ENCODE measurements at regions not wholly inside any gene's neighbourhood (a gene's known extent, or its start where the extent isn't known, plus 50 kb on each side); places are given as distances from the start of the nearest gene placed in this dataset.
A peak's percentile ranks its signal among the peaks of the same experiment; 100 is the strongest.

DNA sequence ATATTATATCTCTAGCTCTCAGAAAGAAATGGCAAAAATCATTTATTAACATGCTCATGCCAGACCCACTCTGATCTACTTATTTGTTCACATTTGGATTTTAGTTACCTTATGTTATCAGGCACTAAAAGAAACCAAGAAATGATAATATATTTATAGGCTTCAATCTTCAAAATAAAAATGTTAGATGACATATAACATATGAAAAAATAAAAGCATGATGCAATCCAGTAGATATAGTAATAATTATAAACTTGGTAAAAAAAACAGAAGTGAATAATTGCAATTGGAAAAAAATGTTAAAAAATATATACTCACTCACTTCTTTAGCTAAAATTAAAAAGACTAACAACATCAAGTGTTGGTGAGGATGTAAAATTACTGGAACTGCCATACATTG, 248.3 kb upstream of the VRK2 start:
- no peak for DNase-seq

DNA sequence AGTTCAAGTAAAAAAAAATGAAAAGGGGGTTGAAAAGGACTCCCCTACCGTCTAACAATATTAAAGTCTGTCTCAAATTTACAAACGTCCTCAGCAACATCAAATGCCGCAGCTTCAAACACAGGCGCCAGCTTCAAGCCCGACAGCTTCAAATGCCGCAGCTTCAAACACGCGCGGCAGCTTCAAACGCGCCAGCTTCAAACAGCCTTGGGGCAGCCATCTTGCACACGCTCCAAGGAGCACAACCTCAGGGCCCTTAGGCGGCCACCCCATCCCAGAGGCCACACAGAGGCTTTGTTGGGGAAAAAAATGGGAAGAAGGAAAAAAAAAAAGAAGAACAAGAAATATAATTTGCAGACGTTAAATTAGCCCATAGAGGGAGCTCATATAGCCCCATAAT, 244.4 kb upstream of the VRK2 start:
- DNase-seq = no peak

DNA sequence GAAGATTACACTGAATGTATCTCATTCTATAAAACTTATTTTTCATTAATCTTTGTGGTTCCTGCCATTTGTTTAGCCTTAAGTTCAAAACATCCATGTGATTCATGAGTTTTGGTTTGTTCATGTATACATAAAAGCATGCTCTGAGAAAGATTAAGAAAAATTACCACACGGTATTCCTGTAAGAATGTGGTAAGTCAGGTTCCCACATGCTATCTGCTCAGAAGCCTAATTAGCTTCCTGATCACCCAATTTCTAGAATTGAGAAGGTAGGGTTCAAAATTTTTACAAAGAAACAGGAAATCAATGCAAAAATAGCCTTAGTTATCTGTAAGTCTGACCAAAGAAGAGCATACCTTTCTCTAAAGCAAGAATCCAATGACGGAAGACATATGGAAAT, 241.6 kb upstream of the VRK2 start:
- no peak for DNase-seq

DNA sequence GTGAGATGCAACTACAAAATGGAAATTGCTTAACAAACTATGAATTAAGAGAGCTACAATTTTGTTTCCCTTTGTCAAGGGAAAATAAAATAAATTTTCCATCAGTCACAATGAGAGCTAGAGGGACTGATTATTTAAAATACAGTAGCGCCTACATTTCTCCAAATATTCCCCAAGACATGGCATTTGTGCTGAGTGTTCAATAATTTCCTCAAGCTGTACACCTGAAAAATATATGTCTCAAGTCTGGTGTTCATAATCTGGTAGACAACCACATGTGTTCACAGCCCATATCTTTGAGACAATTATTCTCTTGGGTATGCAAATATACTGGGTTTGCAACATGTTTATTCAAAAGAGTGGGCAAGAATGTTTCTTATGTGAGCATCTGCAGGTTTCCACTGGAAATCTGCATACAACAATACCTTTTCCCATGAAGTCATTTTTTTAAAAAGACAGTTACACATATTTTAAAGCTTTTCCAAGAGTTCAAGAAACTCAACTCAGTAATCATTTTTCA, 240.1 kb upstream of the VRK2 start:
- no peak for DNase-seq

DNA sequence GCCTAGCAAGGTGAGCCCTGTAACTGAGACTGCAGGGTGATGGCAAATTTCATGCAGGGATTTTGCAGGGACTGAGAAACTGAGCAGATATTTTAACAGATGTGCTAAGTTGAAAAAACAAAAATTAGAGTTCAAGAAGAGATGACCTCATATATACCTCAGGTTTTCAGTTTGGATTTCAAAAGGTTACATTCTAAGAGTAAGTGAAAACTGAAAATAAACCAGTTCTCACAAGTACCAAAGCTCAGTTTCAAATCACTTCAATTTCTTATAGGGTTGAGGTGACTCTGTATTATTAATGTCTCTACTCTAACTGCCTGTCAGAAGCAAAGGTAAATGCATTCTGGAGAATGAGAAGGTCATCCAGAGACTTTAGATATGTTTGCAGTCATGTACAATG, 237.4 kb upstream of the VRK2 start:
- DNase-seq = no peak

DNA sequence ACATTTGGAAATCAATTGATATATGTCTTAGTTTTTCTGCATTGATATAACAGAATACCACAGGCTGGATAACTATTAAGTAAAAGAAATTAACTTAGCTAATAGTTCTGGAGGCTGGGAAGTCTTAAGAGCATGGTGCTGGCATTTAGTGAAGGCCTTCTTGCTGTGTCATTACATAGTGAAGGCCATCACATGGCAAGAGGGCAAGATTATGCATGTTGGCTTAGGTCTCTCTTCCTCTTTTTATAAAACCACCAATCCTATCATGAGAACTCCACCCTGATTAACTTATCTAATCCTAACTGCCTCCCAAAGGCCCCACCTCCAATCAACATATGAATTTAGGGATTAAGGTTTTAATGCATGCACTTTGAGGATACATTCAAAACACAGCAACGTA, 225.5 kb upstream of the VRK2 start:
- DNase-seq = no peak

DNA sequence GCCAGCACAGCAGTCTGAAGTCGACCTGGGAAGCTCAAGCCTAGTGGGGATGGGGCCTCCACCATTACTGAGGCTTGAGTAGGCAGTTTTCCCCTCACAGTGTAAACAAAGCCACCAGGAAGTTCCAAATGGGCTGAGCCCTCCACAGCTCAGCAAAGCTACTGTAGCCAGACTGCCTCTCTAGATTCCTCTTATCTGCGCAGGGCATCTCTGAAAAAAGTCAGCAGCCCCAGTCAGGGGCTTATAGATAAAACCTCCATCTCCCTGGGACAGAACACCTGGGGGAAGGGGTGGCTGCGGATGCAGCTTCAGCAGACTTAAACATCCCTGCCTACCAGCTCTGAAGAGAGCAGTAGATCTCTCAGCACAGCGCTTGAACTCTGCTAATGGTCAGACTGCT, 218.4 kb upstream of the VRK2 start:
- DNase-seq = no peak

DNA sequence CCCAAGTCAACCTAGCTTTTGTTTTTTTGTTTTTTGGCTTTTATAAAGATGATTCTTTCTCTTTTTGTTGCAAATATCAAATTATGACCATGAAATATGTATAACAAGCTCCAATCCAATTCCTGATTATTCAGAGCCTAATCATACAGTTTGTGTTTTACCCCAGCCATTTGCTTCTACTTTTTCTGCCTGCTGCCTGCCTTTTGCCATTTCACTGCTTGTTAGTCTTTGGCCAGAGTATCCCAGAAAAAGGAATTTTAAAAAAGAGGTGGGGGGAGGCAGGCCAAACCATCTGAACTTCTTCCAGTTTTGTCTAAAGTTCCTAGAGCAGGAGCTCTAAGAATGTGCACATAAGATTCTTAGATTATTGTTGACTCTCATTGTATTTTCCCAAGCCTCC, 211.9 kb upstream of the VRK2 start:
- no peak for DNase-seq

DNA sequence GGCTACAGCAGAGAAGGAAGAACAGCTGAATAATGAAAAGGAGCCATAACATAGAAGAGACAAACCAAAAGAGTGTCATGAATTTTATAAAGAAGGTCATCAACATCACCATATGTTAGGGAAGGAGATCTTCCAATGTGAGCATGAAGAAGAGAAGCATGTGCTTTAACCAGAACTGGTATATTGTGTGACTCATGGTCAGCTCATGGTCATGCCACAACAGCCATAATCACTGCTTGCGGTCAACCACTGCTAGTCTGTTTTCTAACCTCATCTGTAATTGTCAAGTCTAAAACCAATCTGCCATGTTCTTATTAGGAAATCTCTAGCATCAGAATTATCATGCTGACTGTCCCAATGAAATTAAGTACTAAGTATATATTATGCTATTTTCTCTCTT, 204.1 kb upstream of the VRK2 start:
- no peak for DNase-seq

DNA sequence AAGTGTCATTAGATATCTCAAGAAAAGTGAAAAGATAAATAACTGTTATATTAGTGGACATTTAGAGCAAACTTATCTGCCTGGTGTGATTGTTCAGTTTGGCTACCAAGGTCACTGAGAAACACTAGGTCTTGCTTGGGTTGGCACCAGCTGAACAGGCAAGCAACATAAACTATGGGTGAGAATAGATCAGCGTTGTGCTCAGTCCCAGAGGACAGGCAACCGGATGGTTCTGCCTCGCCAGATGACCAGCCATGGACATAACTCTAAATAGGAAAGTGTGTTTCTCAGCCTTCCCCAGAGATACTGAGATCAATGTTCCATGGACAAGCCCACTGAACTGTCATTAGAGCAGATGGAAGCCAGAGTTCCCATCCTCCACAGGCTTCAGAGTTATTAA, 203.4 kb upstream of the VRK2 start:
- DNase-seq = no peak

DNA sequence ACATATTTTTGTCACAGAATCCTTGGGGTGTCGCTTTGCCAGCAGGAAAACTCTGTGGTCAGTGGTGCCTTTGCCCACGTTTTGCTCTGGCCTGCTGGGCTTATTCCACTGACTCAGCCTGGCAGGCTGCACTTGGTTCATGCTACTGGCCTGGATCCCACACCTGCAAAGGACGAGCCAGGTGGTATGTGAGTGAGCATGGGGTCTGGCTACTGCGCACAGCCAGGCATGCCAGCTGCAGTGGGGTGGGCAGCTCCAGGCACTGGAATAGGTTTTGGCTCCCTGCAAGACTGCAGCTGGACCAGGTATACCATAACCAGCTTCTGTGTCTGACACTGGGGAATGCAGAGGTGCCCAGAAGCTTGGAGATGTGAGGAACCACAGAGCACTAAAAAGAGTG, 197.9 kb upstream of the VRK2 start:
- no peak for DNase-seq

DNA sequence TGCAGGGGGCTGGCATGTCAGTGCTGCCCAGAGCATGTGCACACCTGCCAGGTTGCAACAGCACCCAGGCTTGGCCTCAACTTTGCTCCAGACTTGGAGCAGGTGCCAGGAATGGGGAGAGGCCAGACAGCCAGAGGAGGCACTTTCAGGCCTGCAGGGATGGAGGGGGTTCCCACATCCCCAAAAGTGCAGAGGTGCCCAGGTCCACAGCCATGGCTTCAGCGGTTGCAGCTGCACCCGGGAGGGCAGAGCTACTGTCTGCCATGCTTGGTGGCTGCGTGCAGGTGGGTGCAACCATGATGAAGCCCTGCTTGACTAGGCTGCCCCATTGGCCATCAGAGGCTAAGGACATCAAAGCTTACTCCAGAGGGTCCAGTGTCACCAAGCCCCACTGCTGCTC, 196.8 kb upstream of the VRK2 start:
- DNase-seq = no peak

DNA sequence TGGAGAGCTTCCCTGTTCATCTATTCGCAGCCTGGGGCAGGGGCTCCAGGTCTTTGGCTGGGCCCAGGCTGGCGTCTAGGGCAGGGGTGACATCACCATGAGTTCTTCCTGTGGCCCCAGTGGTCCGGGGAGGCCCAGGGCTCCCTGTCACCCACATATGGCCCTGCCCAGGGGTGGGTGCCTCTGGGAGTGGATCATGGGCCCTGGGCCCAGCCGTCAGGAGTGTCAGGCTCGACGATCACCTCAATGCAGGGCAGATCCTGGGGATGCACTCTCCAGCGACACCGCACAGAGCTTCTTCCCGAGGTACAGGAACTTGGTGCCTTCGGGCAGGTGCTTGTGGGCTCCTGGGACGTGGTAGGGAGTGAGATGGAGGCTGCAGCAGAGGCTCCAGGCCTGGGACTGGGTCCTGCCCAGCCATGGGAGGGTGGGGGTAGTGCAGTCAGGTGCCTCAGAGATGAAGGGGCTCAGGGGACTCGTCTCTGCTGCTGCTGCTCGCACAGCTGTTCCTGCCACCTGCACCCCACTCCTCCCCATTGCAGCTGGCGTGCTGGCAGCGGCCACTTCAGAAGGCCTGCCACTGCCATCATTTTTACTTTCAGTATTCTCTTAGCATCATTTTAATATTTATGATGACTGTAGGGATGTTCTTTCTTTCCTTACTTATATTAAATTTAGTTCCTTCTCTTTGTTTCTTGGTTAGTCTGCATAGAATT, 196.0 kb upstream of the VRK2 start:
- no peak for DNase-seq

DNA sequence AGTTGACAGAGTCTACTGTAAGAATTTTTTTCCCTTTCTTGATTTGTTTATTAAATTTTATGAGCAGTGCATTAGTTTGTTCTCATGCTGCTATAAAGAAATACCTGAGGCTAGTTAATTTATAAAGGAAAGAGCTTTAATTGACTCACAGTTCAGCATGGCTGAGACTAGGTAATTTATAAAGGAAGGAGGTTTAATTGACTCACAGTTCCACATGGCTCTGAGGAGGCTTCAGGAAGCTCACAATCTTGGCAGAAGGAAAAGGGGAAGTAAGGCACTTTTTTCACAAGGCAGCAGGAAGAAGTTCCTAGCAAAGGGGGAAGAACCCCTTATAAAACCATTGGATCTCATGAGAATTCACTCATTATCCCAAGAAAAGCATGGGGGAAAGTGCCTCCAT, 191.4 kb upstream of the VRK2 start:
- DNase-seq = no peak

DNA sequence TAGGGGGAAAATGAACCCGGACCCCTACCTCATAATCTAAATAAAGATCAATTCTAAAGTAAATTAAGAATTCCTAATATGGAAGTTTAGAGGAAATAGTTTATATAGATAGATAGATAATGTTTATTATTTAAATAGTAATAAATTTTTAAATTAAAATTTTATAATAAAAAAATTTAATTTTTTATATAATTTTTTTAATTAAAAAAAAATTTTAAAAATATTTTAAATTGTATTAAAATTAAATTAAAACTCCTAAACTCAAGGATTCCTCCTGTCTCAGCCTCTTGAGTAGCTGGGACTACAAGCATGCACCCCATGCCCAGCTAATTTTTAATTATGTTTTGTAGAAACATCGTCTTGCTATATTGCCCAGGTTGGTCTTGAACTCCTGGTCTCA, 186.9 kb upstream of the VRK2 start:
- no peak for DNase-seq

DNA sequence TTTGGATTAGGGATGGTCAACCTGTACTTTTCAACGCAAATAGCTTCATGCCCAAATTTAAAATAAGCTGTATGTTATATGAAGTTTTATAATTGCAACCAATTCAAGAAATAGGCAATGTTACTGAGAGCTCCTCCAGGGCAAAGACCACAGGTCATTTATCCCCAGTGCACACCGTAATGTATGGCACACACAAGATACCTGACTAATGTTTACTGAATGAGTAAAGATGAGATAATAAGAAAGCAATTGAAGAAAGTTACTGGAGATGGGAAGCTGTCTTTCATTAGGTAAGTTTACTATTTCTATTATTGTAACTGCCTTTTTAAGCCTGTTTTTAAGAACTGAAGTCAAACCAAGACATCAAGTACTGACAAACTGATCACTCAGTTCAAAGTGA, 184.5 kb upstream of the VRK2 start:
- no peak for DNase-seq

DNA sequence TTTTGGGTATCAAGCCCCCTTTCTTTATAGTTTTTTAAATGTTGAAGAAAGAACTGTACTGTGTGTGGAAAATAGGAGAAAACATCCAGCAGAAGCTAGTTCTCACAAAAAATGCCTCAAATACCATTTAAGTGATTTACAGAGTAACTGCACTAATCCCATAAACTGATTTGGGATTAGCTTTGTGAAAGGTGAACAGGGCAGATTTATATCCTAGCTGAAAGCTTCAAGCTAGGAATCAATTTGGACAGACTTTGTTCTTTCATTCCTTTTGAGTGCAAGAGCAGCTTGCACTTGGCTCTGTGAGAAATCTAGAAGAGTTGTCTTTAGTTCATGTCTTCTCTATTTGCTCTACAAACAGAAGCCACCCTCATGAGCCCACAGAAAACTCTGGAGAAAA, 183.9 kb upstream of the VRK2 start:
- no peak for DNase-seq

DNA sequence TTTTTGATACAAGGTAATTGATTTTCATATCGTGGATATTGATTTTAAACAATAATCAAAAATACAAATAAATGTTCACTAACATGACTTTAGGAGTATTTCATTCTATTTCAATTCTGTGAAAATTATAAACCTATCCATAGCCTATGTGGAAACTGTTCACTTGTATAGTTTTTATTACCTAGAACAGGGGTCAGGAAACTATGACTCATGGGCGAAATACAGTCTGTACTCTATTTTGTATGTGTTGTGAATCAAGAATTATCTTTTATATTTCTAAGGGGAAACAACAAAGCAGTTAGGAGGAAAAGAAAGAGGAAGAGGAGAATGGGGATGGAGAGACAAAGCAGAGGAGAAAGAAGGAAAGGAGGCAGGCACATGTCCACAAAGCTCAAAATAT, 181.7 kb upstream of the VRK2 start:
- DNase-seq = no peak

DNA sequence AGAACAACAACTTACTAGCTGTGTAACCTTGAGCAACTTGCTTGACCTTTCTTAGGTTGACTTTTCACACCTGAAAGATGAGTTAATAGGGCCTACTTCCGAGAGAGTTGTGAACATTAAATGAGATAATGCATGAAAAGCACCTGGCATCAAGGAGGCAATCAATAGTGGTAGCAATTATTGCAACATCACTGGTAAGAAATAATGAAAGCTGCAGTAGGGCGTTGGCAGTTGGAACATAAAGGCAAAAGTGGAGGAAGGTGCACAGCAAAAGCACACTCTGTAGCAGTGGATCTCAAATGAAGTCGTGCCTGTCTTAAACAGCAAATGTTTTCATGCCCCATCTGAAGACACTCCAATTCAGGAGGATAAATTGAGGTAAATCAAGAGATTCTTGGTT, 178.9 kb upstream of the VRK2 start:
- no peak for DNase-seq

DNA sequence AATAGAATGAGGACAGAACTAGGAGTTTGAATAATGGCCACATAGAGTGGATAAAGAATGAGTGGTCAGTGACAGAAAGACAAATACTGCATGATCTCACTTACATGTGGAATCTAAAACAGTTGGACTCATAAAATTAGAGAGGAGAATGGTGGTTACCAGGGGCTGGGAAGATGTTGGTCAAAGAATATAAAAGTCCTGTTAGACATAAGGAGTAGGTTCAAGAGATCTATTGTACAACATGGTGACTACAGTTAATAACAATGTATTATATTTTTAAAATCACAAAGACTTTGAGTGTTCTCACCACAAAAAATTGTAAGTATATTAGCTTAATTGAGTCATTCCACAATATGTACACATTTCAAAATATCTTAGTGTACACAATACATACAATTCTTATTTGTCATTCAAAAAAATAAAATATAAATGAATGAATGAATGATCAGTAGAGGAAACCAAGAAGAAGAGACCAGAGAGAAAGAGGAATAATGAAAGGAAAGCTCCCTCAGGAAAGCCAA, 177.9 kb upstream of the VRK2 start:
- no peak for DNase-seq

DNA sequence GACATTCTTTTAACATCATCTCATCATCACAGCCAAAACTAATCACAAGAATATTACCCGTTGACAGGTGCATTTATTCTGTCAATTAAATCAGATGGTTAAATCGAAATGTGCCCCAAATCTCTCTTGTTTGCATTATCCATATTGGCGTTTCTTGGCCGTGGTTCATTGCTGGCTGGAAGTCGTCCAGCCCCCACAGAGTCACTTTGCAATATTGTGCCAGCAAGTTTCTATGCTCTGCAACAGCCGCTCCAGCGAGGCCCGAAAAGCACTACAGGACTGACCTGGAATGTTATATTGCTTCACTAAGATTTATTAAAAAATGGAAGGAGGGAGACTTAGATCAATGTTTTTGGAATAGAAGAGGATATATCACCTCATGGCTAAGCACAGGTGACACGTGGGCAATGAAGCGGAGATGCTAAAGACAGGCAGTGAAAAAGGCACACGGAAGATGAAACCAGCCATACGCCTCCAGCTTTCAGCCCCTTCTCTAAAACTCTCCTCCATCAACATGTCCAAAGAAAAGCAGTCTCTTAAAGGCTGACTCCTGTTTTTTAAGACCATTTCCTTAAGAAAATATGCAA, 176.8 kb upstream of the VRK2 start:
- peak in 1 of 56 donors; percentile 26 for DNase-seq

DNA sequence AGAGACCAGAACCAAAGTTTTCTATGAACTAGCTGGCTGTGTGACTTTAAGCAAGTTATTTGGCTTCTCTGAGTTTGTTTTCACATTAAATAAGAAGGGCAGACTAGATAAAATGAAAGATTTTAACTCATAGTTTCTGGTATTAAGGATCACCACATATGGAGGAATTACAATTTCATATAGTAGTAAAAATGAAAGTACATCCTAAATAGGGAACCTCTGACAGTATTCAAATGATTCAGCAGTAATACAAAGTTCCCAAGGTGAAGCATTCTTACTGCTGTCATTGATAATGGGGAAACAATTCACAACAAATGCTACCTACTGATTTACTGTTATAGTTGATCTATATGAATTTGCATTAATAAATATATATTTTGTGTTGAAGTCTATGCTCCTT, 170.3 kb upstream of the VRK2 start:
- DNase-seq = no peak

DNA sequence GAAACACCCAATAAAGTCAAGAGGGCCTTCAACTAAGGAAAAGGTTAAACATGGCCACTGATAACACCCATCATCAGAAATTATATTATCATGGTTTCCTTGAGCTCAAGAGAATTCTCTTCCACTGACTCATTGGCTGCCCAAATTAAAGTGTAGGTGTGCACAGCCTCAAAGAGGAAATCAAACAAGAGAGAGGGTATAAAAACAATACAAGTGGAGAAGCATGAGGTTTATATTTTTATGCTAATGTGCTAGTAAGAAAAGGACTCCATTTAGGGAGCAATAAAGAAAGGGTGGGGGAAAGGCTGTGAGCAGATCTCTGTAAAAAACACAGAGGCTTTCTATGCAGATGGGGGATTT, 168.8 kb upstream of the VRK2 start:
- no peak for DNase-seq

All from amygdala (tissue), 56 donors.